ENCODE measurements at regions not wholly inside any gene's neighbourhood (a gene's known extent, or its start where the extent isn't known, plus 50 kb on each side); places are given as distances from the start of the nearest gene placed in this dataset.

DNA sequence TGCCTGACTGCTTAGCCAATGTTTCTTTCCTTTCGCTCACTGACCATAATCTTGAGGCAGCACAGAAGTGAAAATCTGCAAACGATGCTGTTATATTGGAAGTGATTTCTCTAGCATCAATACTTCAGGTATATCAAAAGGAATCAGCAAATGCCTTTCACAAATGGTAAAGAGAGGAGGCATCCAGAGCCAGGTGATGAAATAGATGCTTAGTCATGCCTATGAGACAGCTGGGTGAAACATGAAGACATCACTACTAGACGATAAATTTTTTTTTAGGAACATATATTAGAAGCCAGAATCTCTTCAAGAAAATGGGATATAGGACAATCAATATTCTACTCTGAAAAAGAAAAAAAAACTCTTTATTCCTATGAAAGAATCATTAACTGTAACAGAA lies 249.2 kb upstream of the SLC39A10 start:
- no peak for DNase-seq (ENCODE audit: low spot score)

DNA sequence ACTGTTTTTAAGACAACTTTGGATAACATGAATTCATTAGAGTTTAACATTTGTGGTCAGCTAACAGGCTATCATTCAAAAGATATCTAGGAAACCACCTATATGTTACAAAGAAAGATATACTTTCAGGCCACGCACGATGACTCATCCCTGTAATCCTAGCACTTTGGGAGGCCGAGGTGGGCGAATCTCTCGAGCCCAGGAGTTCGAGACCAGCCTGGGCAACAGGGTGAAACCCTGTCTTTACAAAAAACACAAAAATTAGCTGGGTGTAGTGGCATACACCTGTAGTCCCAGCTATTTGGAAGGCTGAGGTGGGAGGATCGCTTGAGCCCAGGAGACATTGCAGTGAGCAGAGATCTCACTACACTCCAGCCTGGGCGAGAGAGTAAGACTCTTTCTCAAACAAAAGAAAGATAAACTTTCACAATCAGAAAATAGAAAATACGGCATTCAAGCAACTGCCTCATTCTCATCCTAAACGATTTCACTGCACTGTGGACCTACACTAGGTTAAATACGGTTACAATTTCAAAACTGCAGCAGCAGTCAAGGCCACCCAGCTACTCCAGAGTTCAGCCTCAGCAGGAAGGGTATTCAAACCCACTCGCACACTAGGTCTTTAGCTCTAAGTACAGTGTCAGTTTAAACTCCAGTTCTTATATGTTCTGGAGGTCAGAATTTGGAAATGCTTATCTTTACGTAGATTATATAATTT lies 250.0 kb upstream of the SLC39A10 start:
- DNase-seq (ENCODE audit: low spot score): no peak

DNA sequence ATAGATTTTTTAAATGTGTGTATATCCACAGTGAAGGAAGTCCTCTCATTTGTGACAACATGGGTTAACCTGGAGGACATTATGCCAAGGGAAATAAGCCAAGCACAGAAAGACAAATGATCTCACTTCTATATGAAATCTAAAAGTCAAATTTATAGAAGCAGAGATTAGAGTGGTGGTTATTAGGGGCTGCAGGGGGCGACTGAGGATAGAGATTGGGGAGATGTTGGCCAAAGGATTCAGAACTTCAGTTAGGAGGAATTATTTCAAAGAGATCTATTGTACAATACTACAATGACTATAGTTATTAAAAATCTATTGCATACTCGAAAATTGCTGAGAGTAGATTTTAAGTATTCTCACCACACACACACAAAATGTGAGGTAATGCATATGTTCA lies 252.4 kb upstream of the SLC39A10 start:
- DNase-seq (ENCODE audit: low spot score): no peak

DNA sequence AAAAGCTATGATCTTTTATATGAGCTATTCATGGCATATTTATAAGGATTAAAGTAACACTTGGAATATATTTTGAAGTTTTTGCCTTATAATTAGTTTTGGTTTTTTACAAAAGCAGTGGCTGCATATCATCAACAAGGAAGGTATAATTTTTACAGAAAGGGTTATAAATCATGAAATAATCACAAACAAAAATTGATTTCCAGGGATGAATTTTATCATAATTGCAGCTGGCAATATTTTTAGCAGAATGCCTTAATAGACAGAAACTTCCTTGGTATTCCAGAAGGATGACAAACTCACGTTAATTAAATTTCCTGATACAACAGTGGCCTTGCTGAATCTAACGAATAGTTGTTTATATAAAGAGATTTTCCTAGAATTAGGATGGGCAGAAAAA lies 260.5 kb upstream of the SLC39A10 start:
- DNase-seq (ENCODE audit: low spot score): no peak

DNA sequence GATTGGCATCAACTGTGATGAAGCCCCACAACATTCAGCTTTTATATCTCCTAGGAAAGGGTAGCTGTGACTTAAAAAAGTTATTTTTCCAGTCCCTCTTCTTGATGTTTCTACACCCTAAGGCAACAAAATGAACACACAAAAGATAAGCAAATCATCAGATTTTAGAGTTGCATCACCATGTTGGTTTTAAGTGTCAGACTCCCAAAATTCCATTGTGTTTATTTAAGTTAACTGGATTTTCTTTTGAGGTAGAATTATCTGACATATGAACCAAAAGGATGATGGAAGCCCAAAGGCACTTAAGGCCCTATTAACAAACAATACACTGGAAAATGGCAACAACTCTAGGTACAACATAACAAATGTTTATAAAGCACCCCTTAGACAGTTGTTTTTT lies 261.7 kb upstream of the SLC39A10 start:
- no peak for DNase-seq (ENCODE audit: low spot score)

DNA sequence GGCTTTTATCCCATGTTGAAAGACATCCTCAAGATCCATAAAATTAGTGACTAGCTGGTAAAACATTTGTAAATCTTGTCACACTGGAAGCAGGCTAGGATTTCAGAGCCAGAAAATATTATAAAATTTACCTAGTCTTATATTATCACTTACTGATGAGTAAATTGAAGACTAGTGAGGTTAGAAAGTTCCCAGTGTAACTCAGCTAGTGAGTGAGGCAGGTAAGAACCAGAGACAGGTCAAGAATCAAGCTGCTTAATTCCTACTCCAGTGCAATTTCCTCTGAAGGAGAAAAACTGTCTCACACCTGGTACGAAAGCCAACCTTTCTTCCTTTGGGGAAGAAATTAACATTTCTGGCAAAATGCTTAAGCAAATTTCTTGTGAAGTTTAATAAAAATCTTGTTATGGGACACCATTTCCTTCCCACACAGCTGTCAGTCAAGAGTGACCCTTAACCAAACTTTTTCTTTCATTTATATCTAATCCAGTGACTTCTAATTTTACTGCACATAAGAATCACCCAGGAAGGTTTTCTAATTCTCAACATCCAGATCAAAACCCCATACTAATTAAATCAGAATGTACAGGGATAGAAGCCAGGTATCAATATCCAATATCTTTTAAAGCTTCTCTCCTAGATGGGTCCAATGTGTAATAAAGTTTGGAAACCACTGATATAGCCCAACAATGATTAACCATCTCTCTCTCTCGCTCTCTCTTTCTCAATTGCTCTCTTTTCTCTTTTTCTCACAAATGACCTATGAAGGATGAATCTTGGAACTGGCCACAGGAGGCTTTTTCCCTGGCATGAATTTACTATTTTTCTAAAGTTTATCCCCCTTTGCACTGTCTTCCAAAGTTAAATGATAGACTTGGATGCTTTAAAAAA lies 264.3 kb upstream of the SLC39A10 start:
- no peak for DNase-seq (ENCODE audit: low spot score)

DNA sequence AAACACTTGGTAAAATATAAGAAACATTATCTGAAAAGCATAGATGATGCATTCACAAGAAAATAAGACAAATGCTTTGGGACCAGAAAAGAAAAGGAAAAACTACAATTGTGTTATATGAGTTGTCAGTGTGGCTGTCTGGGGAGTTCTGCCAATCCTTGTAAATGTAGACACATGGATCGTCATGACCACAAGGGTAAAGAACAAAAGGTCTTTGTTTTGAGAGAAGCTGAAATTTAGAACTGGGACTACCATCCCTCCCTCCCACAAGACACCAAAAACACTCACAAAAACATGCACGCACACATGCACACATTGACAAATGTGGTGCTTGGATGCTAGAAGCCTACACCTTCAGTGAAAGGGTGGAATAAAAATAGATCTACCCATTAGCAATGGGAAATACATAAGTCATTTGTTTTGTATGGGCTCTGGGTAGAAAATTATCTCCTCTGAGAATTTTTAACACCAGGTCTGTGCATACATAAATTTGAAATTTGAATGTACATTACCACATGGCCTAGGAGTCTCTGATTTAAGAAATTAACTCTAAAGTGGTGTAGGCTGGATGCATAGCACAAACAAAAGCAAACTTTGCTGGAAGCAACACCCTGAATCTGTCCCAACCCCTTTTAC lies 266.2 kb upstream of the SLC39A10 start:
- no peak for DNase-seq (ENCODE audit: low spot score)

DNA sequence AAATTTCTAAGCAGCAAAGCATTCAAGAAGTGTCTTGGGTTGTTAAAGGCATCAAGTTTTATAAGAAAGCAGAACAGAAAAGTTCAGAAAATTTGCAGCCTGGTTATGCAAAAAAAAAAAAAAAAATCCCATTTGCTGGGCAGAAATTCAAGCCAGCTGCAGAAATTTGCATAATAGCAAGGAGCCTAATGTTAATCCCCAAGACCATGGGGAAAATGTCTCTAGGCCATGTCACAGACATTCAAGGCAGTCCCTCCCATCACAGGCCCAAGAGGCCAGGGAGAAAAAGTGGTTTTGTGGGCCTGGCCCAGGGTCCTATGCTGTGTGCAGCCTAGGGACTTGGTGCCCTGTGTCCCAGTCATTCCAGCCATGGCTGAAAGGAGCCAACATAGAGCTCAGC lies 269.0 kb upstream of the SLC39A10 start:
- DNase-seq (ENCODE audit: low spot score): no peak

DNA sequence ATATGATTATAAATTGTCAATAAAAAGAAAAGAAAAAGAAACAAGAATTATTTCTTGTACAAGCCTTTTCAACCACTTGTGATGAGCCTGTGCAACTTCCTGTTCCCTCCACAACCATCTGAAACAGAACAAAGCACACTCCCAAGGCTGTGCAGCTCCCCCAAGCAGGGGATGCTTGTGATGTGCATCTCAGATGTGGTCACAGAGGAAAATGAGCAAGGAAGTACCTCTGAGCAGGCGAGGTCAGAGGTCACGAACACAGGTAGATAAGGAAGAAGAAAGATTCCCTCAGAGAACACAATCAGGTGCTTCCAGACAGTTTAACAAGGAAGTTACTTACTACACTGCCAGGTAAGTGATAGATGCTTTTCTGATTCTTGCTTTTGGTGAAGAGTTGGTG lies 274.8 kb upstream of the SLC39A10 start:
- no peak for DNase-seq (ENCODE audit: low spot score)

DNA sequence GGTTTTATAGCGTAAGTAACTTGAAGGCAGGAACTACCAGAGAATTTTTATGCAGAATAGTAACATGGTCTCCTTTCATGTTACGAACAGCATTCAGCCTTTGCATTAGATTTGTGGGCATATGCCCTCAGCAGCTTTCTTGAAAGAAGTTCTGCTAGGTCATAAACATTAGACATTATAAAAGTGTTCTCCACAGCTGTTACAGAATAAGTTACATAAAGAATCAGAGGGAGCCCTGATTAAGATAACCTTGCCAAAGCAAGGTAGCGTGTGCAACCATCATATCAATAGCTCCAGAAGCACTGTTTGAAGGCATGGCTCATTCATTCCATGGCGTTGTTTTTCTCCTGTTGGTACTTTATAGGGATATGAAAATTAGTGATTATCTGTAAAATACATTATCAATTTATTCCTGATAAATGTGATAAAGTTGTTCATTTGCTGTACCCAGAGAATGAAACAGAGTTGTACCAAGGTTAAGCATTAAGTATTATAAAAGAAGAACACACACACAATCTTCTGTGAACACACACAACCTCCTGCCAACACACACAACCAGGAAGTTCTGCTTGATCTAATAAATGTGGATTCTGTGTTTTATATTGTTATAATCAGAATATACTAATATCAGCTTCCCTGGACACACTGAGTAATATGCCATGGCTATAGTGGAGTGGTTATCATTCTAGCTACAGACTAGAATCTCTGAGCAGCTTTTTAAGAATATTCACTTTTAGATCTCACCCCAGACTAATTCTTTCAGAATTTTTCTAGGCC lies 286.7 kb upstream of the SLC39A10 start:
- DNase-seq (ENCODE audit: low spot score): no peak

DNA sequence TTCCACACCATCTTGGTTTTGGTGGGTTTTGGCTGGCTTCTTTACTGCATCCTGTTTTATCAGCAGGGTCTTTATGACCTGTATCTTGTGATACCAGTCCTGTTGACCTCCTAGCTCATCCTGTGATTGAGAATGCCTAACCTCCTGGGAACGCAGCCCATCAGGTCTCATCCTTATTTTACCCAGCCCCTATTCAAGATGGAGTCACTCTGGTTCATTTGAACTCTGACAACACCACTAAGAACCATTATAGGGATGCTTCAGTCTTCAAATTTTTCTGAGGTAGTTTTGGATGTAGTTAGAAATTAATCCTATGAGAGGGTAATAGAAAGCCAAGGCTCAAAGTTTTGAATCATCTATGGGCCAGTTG lies 287.8 kb upstream of the SLC39A10 start:
- no peak for DNase-seq (ENCODE audit: low spot score)

DNA sequence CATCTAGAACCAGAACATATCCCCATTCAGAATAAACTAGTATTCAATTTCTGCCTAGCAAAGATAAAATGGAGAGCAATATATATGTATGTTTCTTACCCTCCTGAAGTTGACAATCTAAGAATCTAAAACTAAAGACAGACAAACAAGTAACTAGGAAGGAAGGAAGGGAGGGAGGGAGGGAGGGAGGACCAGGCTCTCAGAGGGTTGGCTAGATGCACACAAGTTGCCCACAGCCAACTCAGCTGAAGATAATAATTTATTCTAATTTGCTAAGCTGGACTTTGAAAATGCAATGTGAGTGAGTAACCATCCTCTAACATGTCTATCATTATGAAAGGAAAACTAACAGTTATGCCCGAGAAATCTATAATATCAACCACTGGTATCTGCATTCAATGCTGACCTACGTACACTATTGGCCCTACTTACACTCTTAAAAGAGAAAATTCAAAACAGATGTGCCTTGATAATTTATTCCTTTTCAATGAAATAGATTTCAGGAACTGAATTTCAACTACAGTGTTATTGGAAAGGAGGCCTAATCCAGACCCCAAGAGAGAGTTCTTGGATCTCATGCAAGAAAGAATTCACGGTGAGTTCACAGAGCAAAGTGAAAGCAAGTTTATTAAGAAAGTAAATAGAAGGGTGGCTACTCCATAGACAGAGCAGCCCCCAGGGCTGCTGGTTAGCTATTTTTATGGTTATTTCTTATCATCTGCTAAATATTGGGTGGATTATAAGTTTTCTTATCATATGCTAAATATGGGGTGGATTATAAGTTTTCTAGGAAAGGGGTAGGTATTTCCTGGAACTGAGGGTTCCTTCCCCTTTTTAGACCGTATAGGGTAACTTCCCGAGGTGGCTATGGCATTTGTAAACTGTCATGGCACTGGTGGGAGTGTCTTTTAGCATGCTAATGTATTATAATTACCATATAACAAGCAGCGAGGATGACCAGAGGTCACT lies 288.5 kb upstream of the SLC39A10 start:
- DNase-seq (ENCODE audit: low spot score): no peak

DNA sequence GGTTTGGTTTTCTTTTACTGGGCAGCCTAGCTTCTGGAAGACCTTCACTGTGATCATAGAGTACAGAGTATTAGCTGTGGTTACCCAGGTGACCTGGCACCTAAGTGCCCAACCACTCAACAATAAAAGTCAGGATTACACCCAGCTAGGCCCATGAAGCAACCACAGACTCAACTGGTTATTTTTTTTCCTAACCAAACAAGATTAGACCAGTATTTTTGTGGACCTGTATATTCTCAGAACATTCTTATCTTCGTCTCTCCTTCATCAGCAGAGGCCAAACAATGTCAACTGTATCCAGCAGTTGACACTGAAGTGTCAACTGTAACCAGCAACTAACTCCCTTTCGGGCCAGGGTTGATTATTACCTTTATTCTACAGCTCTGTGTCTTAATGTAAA lies 289.2 kb upstream of the SLC39A10 start:
- no peak for DNase-seq (ENCODE audit: low spot score)

DNA sequence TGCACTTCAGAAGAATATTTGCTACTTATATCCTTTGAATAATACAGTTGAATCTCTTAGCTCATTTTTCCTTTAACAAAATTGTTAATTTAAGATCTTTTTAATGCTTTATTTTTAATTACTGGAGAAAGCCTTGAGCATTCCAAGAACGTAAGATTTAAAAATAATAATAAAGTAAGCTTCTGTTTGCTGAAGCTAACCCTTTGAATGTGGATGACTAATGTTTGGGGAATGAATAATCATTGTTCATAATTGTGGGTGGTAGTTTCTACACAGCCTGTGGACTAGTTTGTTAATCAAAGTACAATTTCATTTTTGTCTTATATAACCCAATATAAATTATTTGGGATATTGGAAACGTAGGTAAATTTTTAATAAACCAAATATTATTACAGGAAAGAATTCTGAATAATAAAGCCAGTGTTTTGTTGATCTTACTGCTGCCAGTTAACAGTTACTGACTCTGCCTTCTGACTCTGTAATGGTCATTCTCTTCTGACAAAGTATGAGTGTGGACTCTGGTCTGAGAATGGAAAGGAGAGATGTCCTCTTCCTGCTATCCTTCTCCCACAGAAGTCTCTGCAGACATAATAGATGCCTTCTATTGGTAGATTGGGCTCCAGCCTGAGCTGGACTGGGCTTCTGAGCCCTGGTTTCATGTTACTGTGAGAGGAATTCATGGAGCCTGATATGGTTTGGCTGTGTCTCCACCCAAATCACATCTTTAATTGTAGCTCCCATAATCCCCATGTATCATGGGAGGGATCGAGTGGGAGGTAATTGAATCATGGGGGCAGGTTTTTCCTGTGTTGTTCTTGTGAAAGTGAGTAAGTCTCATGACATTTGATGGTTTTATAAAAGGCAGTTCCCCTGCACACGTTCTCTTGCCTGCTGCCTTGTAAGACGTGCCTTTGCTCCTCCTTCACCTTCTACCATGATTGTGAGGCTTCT lies 292.7 kb upstream of the SLC39A10 start:
- no peak for DNase-seq (ENCODE audit: low spot score)

DNA sequence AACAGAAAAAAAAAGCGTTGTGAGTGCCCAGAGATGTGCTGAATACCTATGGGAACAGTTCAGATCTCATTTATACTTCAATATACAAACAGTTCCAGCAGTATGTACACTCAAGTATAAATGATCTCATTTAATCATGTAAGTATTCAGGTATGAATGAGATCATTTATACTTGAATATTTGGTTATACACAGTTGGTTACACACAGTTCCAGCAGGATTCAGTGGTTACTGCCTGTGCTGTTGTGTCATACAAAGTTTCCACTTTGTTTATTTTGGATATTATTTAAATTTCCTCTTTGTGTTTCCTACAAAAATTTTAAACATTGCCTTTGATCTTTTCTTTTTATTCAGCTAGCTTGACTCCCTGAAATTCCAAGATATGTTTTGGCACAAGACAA lies 293.5 kb upstream of the SLC39A10 start:
- DNase-seq (ENCODE audit: low spot score): no peak

DNA sequence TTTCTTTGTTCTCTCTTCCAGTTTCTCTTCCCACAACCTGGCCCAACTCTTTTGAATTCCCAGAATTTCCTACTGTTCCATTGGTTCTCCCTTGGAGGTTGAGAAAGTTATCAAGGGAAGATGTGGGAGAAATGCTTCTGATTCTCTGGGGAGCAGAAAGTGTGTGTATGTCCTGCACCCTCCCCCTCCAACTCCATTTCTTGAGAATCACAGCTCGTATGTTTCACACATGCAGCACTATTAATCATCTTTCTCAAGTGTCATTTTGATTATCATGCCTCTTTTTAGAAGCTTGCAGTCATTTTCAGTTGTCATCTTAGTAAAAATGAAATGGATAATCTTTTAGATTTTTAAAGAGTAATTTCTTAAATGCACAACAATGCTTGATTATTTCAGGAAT lies 296.8 kb upstream of the SLC39A10 start:
- no peak for DNase-seq (ENCODE audit: low spot score)

DNA sequence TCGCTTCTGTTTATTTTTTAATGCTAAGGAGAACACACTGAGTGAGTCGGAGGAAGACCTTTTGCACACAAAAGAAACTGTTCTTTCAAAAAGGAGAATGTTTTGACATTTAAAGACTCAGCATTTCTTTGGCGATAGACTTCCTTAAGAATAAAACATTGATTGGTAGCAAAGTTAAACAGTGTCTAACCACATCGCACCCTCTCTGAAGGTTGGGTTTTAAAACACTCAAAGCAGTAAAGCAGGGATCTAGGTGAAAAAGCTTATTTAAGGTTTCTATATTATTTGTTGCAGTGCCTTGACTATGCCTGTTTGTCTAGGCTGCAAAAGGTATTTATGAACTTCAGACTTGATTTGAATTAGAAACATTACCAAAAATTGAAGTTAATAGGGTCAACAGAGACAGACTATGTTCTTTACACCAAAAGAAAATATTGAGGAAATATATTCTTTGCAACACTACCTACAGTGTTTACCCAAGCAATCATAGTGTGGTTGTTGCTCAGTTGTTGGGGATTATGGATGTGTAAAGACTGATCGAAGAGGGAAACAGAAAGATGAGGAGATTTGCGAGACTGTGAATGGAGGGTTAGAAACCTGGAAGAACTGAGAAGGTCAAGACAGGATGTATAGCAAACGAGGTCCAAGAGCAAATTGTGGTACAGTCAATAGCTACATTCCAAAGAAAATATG lies 297.8 kb upstream of the SLC39A10 start:
- DNase-seq (ENCODE audit: low spot score): no peak

DNA sequence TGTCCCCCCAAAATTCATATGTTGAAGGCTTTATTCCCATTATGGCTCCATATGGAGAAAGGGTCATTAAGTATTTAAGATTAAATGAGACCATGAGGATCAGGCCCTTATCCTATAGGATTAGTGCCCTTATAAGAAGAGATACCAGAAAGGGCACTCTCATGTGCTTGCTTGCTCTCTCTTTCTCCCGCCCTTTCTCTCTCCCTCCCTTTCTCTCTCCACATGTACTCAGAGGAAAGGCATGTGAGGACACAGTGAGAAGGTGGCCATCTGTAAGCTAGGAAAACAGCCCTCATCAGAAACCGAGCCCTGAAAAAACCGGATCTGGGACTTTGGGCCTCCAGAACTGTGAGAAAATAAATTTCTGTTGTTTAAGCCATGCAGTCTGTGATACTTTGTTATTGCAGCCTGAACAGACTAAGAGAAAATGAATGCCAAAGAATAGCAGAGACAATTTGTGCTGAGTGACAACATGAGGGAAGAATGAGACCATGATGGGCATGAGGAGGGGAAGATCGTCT lies 300.0 kb upstream of the SLC39A10 start:
- no peak for DNase-seq (ENCODE audit: low spot score)

DNA sequence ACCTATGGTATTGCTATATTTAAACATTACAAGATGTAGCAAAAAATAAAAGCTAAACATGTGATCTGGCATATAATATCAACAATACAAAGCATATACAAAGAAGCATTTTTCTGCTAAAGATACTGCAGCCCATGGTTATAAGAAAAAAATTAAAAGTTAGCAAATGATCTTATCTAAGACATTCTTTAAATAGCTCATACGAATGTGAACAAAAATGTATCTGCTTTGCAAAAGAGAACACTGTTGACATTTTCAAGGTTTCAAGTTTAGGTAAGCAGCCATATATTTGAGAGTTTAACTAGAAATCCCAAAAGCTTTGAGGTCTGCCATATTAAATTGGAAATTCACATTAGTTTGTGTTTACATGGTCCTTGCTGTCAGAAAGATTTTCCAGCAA lies 301.0 kb upstream of the SLC39A10 start:
- no peak for DNase-seq (ENCODE audit: low spot score)

Data from HuH-7 (cell line).